Dendritic cell treated with granulocyte-macrophage colony-stimulating factor and Interleukin-4, amounts not matched to agents 40 ng/mL and 50 ng/mL, for 4 days (primary cell): ENCODE measurements at regions not wholly inside any gene's neighbourhood (a gene's known extent, or its start where the extent isn't known, plus 50 kb on each side); places are given as distances from the start of the nearest gene placed in this dataset.
"Not testable (repeated sequence)": the region's sequence is repeated elsewhere in the genome, so short reads cannot be mapped to it uniquely, and the experiment has no call there.

ENCODE experiments used
- H3K27ac Mint-ChIP-seq: one replicate; pipeline ENCODE4 v1.8.0; 2022; ENCODE audit warnings: mild to moderate bottlenecking, mixed read lengths
- H3K27me3 Mint-ChIP-seq: one replicate; pipeline ENCODE4 v1.8.0; 2022; ENCODE audit warnings: mild to moderate bottlenecking, mixed read lengths
- H3K36me3 Mint-ChIP-seq: one replicate; pipeline ENCODE4 v1.8.0; 2022; ENCODE audit warnings: low read depth, mixed read lengths
- H3K4me1 Mint-ChIP-seq: one replicate; pipeline ENCODE4 v1.8.0; 2022; ENCODE audit warnings: low read depth, mixed read lengths
- H3K4me3 Mint-ChIP-seq: one replicate; pipeline ENCODE4 v1.8.0; 2022; ENCODE audit warnings: mild to moderate bottlenecking, moderate library complexity, mixed read lengths
- H3K9me3 Mint-ChIP-seq: one replicate; pipeline ENCODE4 v1.8.0; 2022; ENCODE audit warnings: mixed read lengths
- intact Hi-C: fragments of 100-400 bp; cut with micrococcal nuclease; formaldehyde crosslinking; loops from one replicate; pipeline ENCODE4 v1.15.0; 2022

DNA sequence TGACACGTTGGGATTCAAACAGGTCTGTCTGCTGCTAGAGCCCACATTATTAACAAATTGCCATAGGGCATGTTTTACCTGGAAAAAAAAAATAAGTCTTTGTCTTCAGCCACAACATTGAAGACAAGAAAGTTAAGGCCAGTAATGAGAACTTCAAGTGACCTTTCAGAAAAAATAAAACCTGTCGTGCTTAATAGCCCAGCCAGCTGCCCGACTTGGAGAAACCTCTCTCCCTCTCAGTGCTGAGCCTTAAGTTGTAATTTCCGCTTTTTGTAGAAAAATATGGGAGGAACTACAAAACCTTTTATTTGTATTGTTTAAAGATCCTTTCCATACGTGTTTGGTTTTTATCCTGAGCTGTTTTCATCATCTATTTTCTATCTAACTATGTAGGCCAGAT, 454.3 kb upstream of the SLITRK6 start:
- H3K4me3 Mint-ChIP-seq, H3K9me3 Mint-ChIP-seq, H3K4me1 Mint-ChIP-seq, H3K36me3 Mint-ChIP-seq, H3K27ac Mint-ChIP-seq, H3K27me3 Mint-ChIP-seq, intact Hi-C loops: not testable (repeated sequence)

DNA sequence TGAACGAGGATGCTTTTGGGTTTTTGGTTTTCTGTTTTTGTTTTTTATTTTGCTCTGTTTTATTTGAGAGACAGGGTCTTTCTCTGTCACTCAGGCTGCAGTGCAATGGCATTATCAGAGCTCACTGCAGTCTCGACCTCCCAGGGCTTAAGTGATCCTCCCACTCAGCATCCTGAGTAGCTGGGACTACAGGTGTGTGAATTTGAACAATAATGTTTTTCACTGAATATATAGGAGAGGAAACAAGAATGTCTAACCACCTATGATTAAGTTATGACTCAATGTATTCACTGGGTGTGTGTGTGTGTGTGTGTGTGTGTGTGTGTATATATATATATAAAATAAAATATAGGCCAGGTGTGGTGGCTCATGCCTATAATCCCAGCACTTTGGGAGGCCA, 456.6 kb upstream of the SLITRK6 start:
- H3K27ac Mint-ChIP-seq, H3K9me3 Mint-ChIP-seq, H3K4me3 Mint-ChIP-seq, H3K36me3 Mint-ChIP-seq, H3K27me3 Mint-ChIP-seq, intact Hi-C loops, H3K4me1 Mint-ChIP-seq: not testable (repeated sequence)

DNA sequence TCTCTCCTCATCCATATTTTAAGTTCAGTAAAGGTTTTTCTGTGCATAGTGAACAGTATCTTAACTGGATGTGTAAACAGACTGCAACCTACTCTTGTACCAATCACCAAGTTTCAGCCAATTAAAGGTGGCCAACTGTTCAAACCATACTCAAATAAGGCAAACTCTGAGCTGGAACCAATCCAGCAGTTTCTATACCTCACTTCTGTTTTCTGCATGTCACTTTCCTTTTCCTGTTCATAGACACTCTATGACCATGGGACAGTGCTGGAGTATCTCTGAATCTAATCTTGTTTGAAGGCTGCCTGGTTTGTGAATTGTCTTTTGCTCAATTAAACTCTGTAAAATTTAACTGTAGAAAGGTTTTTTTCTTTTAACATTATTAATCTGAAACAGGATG, 470.3 kb upstream of the SLITRK6 start:
- intact Hi-C loops: no loop called here
- no peaks in the 10 kb centered on the region for H3K4me1 Mint-ChIP-seq
- no peaks in the 10 kb centered on the region for H3K36me3 Mint-ChIP-seq
- H3K27me3 Mint-ChIP-seq: no peaks in the 10 kb centered on the region
- no peak overlapping the region for H3K4me3 Mint-ChIP-seq
- H3K9me3 Mint-ChIP-seq: peaks cover 9% of the 10 kb centered on the region
- H3K27ac Mint-ChIP-seq: no peak overlapping the region

DNA sequence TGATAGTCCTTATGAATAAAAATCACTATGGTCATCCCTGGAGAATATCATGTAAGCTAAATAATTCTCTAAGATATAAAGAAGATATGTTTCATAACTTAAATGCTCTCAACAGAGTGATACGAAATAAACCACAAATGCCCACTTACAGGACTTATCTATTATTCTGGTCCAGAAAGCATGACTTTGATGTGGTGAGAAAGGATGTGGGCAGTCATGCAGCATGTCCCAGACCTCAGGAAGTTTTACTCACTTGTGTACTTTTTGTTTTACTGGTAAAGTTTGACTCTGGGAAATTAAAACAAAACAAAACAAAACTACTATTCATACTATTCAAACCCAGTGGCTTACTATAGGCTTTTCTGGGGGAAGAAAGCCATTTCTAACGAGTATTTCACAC, 483.2 kb upstream of the SLITRK6 start:
- intact Hi-C loops: no loop called here
- H3K27me3 Mint-ChIP-seq: no peaks in the 10 kb centered on the region
- no peaks in the 10 kb centered on the region for H3K9me3 Mint-ChIP-seq
- H3K36me3 Mint-ChIP-seq: no peaks in the 10 kb centered on the region
- no peak overlapping the region for H3K27ac Mint-ChIP-seq
- no peaks in the 10 kb centered on the region for H3K4me1 Mint-ChIP-seq
- H3K4me3 Mint-ChIP-seq: no peak overlapping the region

DNA sequence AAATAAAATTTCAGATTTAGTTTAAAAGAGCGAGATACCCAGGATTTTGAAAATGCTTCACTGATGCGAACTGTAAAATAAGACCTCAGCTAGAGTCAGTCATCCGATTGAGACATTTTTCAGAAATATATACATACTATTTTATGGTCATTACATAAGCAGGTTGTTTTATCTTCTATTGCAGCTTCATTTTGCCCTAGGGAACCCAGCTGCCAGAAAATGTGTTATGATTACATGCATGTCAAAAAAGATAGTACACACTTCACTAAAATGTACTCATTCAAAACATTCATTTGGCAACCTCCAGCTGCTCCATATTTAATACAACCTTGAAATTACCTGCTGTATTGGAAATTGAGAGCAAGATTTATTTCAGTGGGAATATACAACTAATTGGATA, 483.8 kb upstream of the SLITRK6 start:
- Mint-ChIP-seq H3K27me3 (no peaks in the 10 kb centered on the region), H3K27ac (no peak overlapping the region), H3K4me3 (no peak overlapping the region), H3K9me3 (no peaks in the 10 kb centered on the region), H3K36me3 (no peaks in the 10 kb centered on the region), H3K4me1 (no peaks in the 10 kb centered on the region)
- intact Hi-C loops: no loop called here

DNA sequence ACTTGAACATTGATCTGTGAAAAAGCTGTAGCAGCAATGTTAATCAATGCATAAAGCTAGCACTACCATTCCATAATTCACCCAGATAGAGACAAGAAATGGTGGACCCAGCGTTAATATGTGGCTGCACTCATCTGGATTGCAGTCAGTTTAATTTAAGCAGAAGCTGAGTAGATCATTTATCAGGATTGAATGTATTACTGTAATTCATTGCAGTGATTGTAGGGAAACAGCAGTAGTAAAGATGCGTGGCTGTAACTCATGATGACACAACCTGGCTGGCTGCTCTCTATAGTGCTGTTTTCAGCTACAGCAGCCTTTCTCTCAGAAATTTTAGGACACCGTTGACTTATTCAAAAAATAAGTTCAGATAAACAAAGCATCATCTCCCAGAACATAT, 499.5 kb upstream of the SLITRK6 start:
- Mint-ChIP-seq H3K9me3 (no peaks in the 10 kb centered on the region), H3K36me3 (no peaks in the 10 kb centered on the region), H3K27me3 (no peaks in the 10 kb centered on the region), H3K4me3 (no peak overlapping the region), H3K4me1 (no peaks in the 10 kb centered on the region), H3K27ac (no peak overlapping the region)
- intact Hi-C loops: no loop called here

DNA sequence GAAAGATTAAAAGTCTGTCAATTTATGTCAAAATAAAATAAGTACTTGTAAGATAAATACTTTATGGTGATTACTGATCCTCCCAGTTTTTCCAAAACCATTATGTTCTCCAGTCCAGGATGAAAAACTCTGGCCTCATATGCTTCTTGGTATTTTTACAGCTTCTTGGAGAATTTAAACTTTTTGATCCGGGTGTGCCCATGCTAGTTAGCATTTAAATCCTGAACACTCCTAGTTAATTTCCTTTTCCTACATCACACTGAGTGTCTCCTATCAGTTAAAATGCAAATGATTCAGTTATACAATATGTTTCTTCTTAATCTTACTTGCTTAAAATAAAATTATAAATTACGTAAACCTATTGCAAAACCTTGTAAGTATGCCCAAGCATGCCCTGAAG, 499.9 kb upstream of the SLITRK6 start:
- Mint-ChIP-seq H3K36me3 (no peaks in the 10 kb centered on the region), H3K4me1 (no peaks in the 10 kb centered on the region), H3K9me3 (no peaks in the 10 kb centered on the region), H3K27ac (no peak overlapping the region), H3K27me3 (no peaks in the 10 kb centered on the region), H3K4me3 (no peak overlapping the region)
- intact Hi-C loops: no loop called here

DNA sequence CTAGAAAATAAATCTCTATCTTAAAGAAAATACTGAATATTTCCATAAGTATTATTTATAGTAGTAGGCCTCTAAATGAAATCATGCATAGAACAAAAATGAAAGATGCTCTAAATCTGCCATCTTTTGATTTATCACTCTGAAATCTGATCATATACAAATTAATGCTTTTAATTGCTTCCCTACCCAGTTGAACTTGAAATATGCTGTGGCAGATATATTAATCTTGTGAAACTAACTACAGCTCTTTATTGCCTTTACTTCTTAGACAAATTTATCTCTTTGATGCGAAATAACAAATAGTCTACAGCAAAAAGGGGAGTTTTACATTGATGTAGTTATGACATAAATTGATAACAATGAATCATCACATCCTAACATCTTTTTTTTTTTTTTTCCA, 510.7 kb upstream of the SLITRK6 start:
- intact Hi-C loops: no loop called here
- no peaks in the 10 kb centered on the region for H3K9me3 Mint-ChIP-seq
- H3K36me3 Mint-ChIP-seq: no peaks in the 10 kb centered on the region
- no peak overlapping the region for H3K27ac Mint-ChIP-seq
- no peaks in the 10 kb centered on the region for H3K27me3 Mint-ChIP-seq
- H3K4me1 Mint-ChIP-seq: no peaks in the 10 kb centered on the region
- no peak overlapping the region for H3K4me3 Mint-ChIP-seq

DNA sequence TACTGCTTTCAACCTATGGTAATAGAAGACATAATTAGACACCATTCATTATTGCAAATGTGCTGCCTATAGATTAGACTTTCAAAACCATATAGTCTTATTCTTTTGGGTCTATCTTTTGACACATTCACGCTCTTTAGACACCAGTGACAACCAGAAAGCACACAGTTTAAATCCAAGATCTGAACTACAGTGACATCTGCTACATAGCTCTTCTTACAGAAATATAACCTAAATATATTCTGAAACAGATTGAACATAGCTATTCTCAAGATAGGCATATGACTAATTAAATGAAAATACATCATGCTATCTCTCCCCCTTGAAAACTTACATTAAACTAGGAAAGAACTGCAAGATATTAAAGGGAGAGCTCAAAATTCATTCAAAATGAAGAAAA, 514.2 kb upstream of the SLITRK6 start:
- Mint-ChIP-seq H3K9me3 (peaks cover 6% of the 10 kb centered on the region), H3K27me3 (no peaks in the 10 kb centered on the region), H3K36me3 (no peaks in the 10 kb centered on the region), H3K4me1 (no peaks in the 10 kb centered on the region), H3K27ac (no peak overlapping the region), H3K4me3 (no peak overlapping the region)
- intact Hi-C loops: no loop called here

DNA sequence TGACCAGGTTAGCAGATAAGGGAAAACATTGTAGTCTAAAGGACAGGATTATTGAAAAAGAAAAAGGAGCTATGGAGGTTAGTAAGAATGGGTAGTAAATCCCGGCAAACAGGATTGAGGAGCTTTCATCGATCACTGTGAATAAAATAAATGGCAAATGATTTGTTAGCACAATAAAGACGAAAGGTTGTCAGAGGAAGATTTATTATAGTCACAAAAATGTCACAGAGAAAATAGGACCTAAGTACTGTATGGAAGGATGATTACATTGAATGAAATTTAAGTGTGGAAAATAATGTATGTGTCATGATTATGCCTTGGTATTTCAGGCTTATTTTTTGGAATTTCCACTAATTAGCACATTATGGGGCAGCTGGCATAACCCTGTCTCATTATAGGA, 519.2 kb upstream of the SLITRK6 start:
- H3K36me3 Mint-ChIP-seq: no peaks in the 10 kb centered on the region
- no peak overlapping the region for H3K4me3 Mint-ChIP-seq
- no peaks in the 10 kb centered on the region for H3K4me1 Mint-ChIP-seq
- intact Hi-C loops: no loop called here
- H3K27me3 Mint-ChIP-seq: no peaks in the 10 kb centered on the region
- peaks cover 17% of the 10 kb centered on the region for H3K9me3 Mint-ChIP-seq
- no peak overlapping the region for H3K27ac Mint-ChIP-seq

DNA sequence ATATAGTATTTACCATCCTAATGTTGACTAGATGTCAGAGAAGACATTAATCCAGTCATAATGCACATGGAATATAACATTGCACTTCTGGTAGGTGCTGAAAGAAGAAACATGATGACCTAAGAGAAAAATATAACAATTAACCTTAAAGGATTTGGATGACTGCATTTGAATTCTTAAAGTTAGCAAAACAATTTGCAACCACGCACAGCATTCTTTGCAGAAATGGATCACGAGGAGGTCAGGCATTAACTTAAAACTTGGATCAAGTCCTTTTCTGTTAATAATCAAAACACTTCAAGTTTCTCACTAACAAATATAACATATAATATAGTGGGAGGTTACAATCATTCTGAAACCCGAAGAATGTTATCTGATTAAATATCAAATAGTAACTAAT, 525.0 kb upstream of the SLITRK6 start:
- H3K4me1 Mint-ChIP-seq: no peaks in the 10 kb centered on the region
- no peak overlapping the region for H3K27ac Mint-ChIP-seq
- H3K27me3 Mint-ChIP-seq: no peaks in the 10 kb centered on the region
- peaks cover 37% of the 10 kb centered on the region for H3K9me3 Mint-ChIP-seq
- no peak overlapping the region for H3K4me3 Mint-ChIP-seq
- H3K36me3 Mint-ChIP-seq: no peaks in the 10 kb centered on the region
- intact Hi-C loops: no loop called here

DNA sequence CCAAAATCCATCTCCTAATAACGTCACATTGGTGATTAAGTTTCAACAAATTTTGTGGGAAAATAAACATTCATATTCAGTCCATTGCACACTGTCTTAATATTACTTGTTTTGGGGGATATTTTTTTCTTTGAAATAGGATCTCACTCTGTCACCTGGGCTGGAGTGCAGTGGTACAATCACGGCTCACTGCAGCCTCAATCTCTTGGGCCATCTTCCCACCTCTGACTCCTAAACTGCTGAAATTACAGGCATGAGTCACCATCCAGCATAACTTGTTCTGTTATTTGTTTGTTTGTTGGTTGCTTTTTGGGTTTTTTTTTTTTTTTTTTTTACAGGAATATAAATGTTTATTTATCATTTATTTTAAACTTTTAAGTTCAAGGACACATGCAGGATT, 556.1 kb upstream of the SLITRK6 start:
- H3K9me3 Mint-ChIP-seq: peaks cover 46% of the 10 kb centered on the region
- intact Hi-C loops: no loop called here
- H3K36me3 Mint-ChIP-seq: no peaks in the 10 kb centered on the region
- no peaks in the 10 kb centered on the region for H3K27me3 Mint-ChIP-seq
- H3K4me3 Mint-ChIP-seq: no peak overlapping the region
- no peak overlapping the region for H3K27ac Mint-ChIP-seq
- no peaks in the 10 kb centered on the region for H3K4me1 Mint-ChIP-seq

DNA sequence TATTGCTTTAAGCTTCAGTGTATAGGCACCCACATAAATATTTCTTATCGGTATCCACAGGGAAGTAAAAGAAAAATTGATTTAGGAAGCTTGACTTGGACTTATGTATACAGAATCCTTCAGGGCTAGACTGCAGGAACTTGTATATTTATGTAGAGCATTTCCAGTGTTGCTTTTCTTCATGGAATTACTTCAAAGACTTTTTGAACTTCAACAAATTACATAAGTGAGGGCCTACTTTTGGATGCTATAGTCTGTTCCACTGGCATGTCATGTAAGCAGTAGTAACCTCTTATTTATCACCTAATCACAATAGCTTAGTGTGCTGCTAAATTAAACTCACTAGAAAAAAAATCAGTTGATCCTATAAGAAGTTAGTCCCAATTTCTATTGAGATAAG, 557.9 kb upstream of the SLITRK6 start:
- H3K9me3 Mint-ChIP-seq: peaks cover 63% of the 10 kb centered on the region
- no peaks in the 10 kb centered on the region for H3K36me3 Mint-ChIP-seq
- H3K4me3 Mint-ChIP-seq: no peak overlapping the region
- H3K4me1 Mint-ChIP-seq: no peaks in the 10 kb centered on the region
- intact Hi-C loops: no loop called here
- no peaks in the 10 kb centered on the region for H3K27me3 Mint-ChIP-seq
- H3K27ac Mint-ChIP-seq: no peak overlapping the region

DNA sequence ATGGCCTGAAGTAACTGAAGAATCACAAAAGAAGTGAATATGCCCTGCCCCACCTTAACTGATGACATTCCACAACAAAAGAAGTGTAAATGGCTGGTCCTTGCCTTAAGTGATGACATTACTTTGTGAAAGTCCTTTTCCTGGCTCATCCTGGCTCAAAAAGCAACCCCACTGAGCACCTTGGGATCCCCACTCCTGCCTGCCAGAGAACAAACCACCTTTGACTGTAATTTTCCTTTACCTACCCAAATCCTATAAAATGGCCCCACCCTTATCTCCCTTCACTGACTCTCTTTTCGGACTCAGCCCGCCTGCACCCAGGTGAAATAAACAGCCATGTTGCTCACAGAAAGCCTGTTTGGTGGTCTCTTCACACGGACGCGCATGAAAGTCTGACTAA, 564.5 kb upstream of the SLITRK6 start:
- H3K4me3 Mint-ChIP-seq, H3K4me1 Mint-ChIP-seq, H3K36me3 Mint-ChIP-seq, H3K27me3 Mint-ChIP-seq, intact Hi-C loops, H3K27ac Mint-ChIP-seq: not testable (repeated sequence)
- H3K9me3 Mint-ChIP-seq: peaks cover 76% of the 10 kb centered on the region

DNA sequence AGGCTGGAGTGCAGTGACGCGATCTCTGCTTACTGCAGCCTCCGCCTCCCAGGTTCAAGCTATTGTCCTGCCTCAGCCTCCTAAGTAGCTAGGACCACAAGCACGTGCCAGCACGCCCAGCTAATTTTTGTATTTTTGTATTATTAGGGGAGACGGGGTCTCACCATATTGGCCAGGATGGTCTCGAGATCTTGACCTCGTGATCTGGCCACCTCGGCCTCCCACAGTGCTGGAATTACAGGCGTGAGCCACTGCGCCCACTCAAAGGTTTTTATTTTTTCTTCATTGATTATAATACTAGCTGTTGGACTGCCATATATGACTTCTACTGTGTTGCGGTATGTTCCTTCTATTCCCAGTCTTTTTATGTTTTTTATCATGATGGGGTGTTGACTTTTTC, 569.7 kb upstream of the SLITRK6 start:
- Mint-ChIP-seq H3K4me1 (no peaks in the 10 kb centered on the region), H3K36me3 (no peaks in the 10 kb centered on the region), H3K9me3 (peaks cover 76% of the 10 kb centered on the region), H3K27me3 (no peaks in the 10 kb centered on the region), H3K4me3 (no peak overlapping the region), H3K27ac (no peak overlapping the region)
- intact Hi-C loops: no loop called here

DNA sequence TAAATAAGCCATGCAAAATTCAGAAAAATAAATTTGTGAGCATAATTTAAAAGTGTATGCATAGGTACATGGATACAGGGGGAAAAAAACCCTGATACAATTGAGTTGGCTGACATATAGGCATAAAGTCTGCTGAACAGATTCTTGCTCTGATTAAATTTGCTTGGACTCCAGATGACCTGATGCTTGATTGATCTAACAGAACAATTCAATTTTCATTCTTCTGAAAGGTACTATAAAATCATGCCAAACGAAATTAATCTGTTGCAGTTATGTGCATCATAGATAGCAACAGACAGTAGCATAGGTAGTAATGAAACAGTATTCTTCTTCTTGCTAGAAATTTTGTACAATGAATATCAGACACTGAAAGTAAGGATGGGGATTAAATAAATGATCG, 578.2 kb upstream of the SLITRK6 start:
- no peaks in the 10 kb centered on the region for H3K4me1 Mint-ChIP-seq
- H3K27me3 Mint-ChIP-seq: no peaks in the 10 kb centered on the region
- no peaks in the 10 kb centered on the region for H3K36me3 Mint-ChIP-seq
- intact Hi-C loops: no loop called here
- no peak overlapping the region for H3K27ac Mint-ChIP-seq
- no peak overlapping the region for H3K4me3 Mint-ChIP-seq
- peaks cover 17% of the 10 kb centered on the region for H3K9me3 Mint-ChIP-seq
